PC-9 (cell line): ENCODE measurements at regions not wholly inside any gene's neighbourhood (a gene's known extent, or its start where the extent isn't known, plus 50 kb on each side); places are given as distances from the start of the nearest gene placed in this dataset.

Experiments used
- CTCF ChIP-seq: fragments of 200-600 bp; sonication (generic); conservative IDR thresholded peaks from 2 replicates; pipeline ENCODE4 v1.6.1; 2017; ENCODE audit warnings: mixed run types, antibody characterized with exemption, mild to moderate bottlenecking, moderate library complexity
- EZH2 ChIP-seq: fragments of 200-600 bp; sonication (generic); IDR thresholded peaks from 2 replicates; pipeline ENCODE4 v1.8.0; 2017; ENCODE audit warnings: antibody characterized with exemption, low read depth

GRCh38 chr2:83388804-83389203, 1070.3 kb downstream of the SUCLG1 start:
- no peak for TF ChIP-seq CTCF
- no peak for TF ChIP-seq EZH2
